K562 (cell line): ENCODE measurements at regions not wholly inside any gene's neighbourhood (a gene's known extent, or its start where the extent isn't known, plus 50 kb on each side); places are given as distances from the start of the nearest gene placed in this dataset.

Experiments used
- ATAC-seq: fragments of 200-7000 bp; cut with Tn5 transposase; 3 replicates; pipeline ENCODE4 v1.9.1; 2020; ENCODE audit warnings: moderate library complexity
- BruUV-seq: library from RNA; stranded (reverse); fragments of 400-500 nt; replicated peaks from 2 replicates; lab custom pipeline; 2021; lab: Mats Ljungman, UMichigan
- CTCF ChIA-PET: fragments of 300-600 bp; formaldehyde crosslinking; extraction: SDS; loops from one replicate; lab custom pipeline; 2021; ENCODE audit warnings: low intra/inter-chr PET ratio; lab: Yijun Ruan, JAX
- POLR2A ChIA-PET: fragments of 300-600, 350-650 bp; sonication (Branson Sonifier 250); formaldehyde crosslinking; extraction: SDS; loops from one replicate; lab custom pipeline; 2021; ENCODE audit warnings: antibody characterized with exemption, inconsistent platforms; lab: Yijun Ruan, JAX
- DNase-seq, 4 experiments: peaks; one replicate each; pipeline versions ENCODE4 v3.0.0 to v3.0.0-alpha.2; 2011 to 2018; ENCODE audit warnings: low spot score in 3 of 4, mixed read lengths in 3 of 4; ENCODE audit errors: extremely low read depth in 1 of 4
- FAIRE-seq: peaks from 2 replicates; lab custom pipeline; 2011; peaks lifted over from hg19 to GRCh38; lab: Jason Lieb, UNC
- H2AFZ ChIP-seq: 2 replicates; pipeline ENCODE4 v1.6.0; 2011; ENCODE audit warnings: low read depth, low read length, control low read depth, inconsistent platforms
- H3K27ac ChIP-seq: fragments of 200-600 bp; 3 replicates; pipeline ENCODE4 v1.8.0; 2011; ENCODE audit warnings: low read depth, mild to moderate bottlenecking, control low read depth, inconsistent platforms, low read length, moderate library complexity, mixed read lengths; ENCODE audit errors: extremely low read depth
- H3K27me3 ChIP-seq, 2 experiments: fragments of 300-600 bp in 1 of 2; 2 replicates in 1 of 2; 3 replicates in 1 of 2; pipeline versions ENCODE4 v1.6.0 to v1.8.0; 2011; ENCODE audit warnings: inconsistent platforms in 2 of 2, low read length in 2 of 2, mild to moderate bottlenecking in 1 of 2, mixed read lengths in 1 of 2, moderate library complexity in 1 of 2; ENCODE audit not compliant: control insufficient read depth in 2 of 2, insufficient read depth in 2 of 2
- H3K36me3 ChIP-seq: fragments of 300-600 bp; 3 replicates; pipeline ENCODE4 v1.8.0; 2011; ENCODE audit warnings: mild to moderate bottlenecking, low read length, inconsistent platforms; ENCODE audit not compliant: control insufficient read depth, insufficient read depth
- H3K4me1 ChIP-seq, 2 experiments: fragments of 200-600 bp in 1 of 2; replicated peaks in 1 of 2; 2 replicates in 1 of 2; 3 replicates in 1 of 2; pipeline versions ENCODE4 v1.5.1 to v1.8.0; 2011; ENCODE audit warnings: inconsistent platforms in 2 of 2, low read length in 2 of 2, mild to moderate bottlenecking in 1 of 2, mixed read lengths in 1 of 2, moderate library complexity in 1 of 2; ENCODE audit not compliant: control insufficient read depth in 2 of 2, insufficient read depth in 2 of 2
- H3K4me2 ChIP-seq: 2 replicates; pipeline ENCODE4 v1.6.1; 2011; ENCODE audit warnings: low read length, control low read depth, inconsistent platforms, mixed read lengths; ENCODE audit not compliant: insufficient read depth
- H3K4me3 ChIP-seq: fragments of 200-600 bp; sonication (generic), shearing (Covaris generic); 2 replicates; pipeline ENCODE4 v1.5.1; 2016; ENCODE audit warnings: control low read depth, inconsistent platforms
- H3K79me2 ChIP-seq: fragments of 200-600 bp; 3 replicates; pipeline ENCODE4 v1.8.0; 2011; ENCODE audit warnings: low read length, inconsistent platforms; ENCODE audit not compliant: control insufficient read depth, insufficient read depth
- H3K9ac ChIP-seq, 2 experiments: 2 replicates each; pipeline versions ENCODE4 v1.6.0 to v1.6.1; 2011; ENCODE audit warnings: low read depth in 2 of 2, low read length in 2 of 2, control low read depth in 1 of 2, inconsistent platforms in 1 of 2, mild to moderate bottlenecking in 1 of 2, mixed read lengths in 1 of 2; ENCODE audit not compliant: insufficient read depth in 1 of 2
- H3K9me1 ChIP-seq: one replicate; pipeline ENCODE4 v1.6.0; 2011; ENCODE audit warnings: inconsistent platforms, mild to moderate bottlenecking, low read length, moderate library complexity; ENCODE audit not compliant: control insufficient read depth, insufficient read depth
- H3K9me3 ChIP-seq: replicated peaks from 2 replicates; pipeline ENCODE4 v1.5.1; 2011; ENCODE audit warnings: low read depth, low read length, inconsistent platforms; ENCODE audit not compliant: control insufficient read depth, insufficient read depth
- H4K20me1 ChIP-seq: replicated peaks from 2 replicates; pipeline ENCODE4 v1.6.1; 2011; ENCODE audit warnings: low read length, inconsistent platforms, mixed read lengths; ENCODE audit not compliant: control insufficient read depth, insufficient read depth
- ARID2 ChIP-seq: fragments of 450-650 bp; IDR thresholded peaks from 2 replicates; pipeline ENCODE4 v1.6.1; 2017; ENCODE audit warnings: antibody characterized with exemption, mild to moderate bottlenecking
- BRF1 ChIP-seq: IDR thresholded peaks from 3 replicates; pipeline ENCODE4 v1.6.1; 2011; ENCODE audit warnings: borderline replicate concordance, mild to moderate bottlenecking; ENCODE audit not compliant: insufficient read length; ENCODE audit errors: extremely low read depth
- CCNT2 ChIP-seq: IDR thresholded peaks from 2 replicates; pipeline ENCODE4 v1.6.1; 2011; ENCODE audit warnings: borderline replicate concordance, low read depth, mild to moderate bottlenecking, moderate library complexity, mixed read lengths, low read length; ENCODE audit not compliant: insufficient read length; ENCODE audit errors: extremely low read depth
- CREB1 ChIP-seq, 2 experiments: sonication (generic) in 1 of 2; formaldehyde crosslinking in 1 of 2; IDR thresholded peaks; 2 replicates each; pipeline versions ENCODE4 v1.6.1 to v1.8.0; 2012 to 2022; ENCODE audit warnings: inconsistent platforms in 1 of 2, mild to moderate bottlenecking in 1 of 2, missing genetic modification reagents in 1 of 2, moderate library complexity in 1 of 2
- CXXC5 ChIP-seq: fragments of 250-450 bp; sonication (Bioruptor Pico); IDR thresholded peaks from 2 replicates; pipeline ENCODE4 v1.8.0; 2022; ENCODE audit warnings: inconsistent platforms, mild to moderate bottlenecking, moderate library complexity
- GABPB1 ChIP-seq: sonication (generic); formaldehyde crosslinking; IDR thresholded peaks from 2 replicates; pipeline ENCODE4 v1.8.0; 2022; ENCODE audit warnings: mild to moderate bottlenecking, missing genetic modification reagents
- PCBP2 ChIP-seq: fragments of 200-400 bp; formaldehyde crosslinking; IDR thresholded peaks from 2 replicates; pipeline ENCODE4 v1.6.1; 2018; ENCODE audit warnings: low read length, low read depth, mild to moderate bottlenecking, moderate library complexity; ENCODE audit not compliant: poor library complexity, severe bottlenecking
- RFX5 ChIP-seq: IDR thresholded peaks from 2 replicates; pipeline ENCODE4 v1.6.1; 2011; ENCODE audit warnings: low read depth, mild to moderate bottlenecking, improper control_type of control experiment, low read length
- SOX6 ChIP-seq: fragments of 450-650 bp; IDR thresholded peaks from 2 replicates; pipeline ENCODE4 v1.6.1; 2014; ENCODE audit warnings: mild to moderate bottlenecking
- ZBTB7A ChIP-seq: IDR thresholded peaks from 2 replicates; pipeline ENCODE4 v1.6.1; 2011; ENCODE audit warnings: low read depth, mild to moderate bottlenecking, low read length, moderate library complexity, borderline replicate concordance; ENCODE audit not compliant: control insufficient read depth
- ZNF766 ChIP-seq: fragments of 200-800 bp; sonication (Bioruptor generic); conservative IDR thresholded peaks from 2 replicates; pipeline ENCODE4 v1.6.1; 2016; ENCODE audit warnings: missing genetic modification characterization, missing compliant biosample characterization
- in situ Hi-C: fragments of 300-500 bp; cut with MboI; formaldehyde crosslinking; loops from 4 replicates; pipeline ENCODE4 v1.15.0; 2018; ENCODE audit warnings: inconsistent platforms, mixed read lengths
- intact Hi-C: fragments of 100-400 bp; cut with micrococcal nuclease; formaldehyde crosslinking; loops from 2 replicates; pipeline ENCODE4 v1.14.2; 2022

- ChIA-PET POLR2A (no interaction called here), CTCF (no interaction called here)
- Histone ChIP-seq H4K20me1 (no peaks in the 10 kb centered on the region), H3K4me3 (no peak overlapping the region), H3K4me1 (no peaks in the 10 kb centered on the region), H3K9me1 (no peaks in the 10 kb centered on the region), H3K36me3 (no peaks in the 10 kb centered on the region), H2AFZ (no peak overlapping the region), H3K27ac (no peak overlapping the region), H3K27me3 (peaks cover 0 to 2% of the 10 kb centered on the region in 2 experiments; a peak in 2 of 5 replicates), H3K79me2 (no peaks in the 10 kb centered on the region), H3K9ac (no peak overlapping the region), H3K9me3 (no peaks in the 10 kb centered on the region), H3K4me2 (no peak overlapping the region)
- BruUV-seq = no TSS peak
- ATAC-seq (no peak), FAIRE-seq (no peak), DNase-seq (no peak)
- in situ Hi-C loops = no loop called here
- peak; percentile 11 for TF ChIP-seq PCBP2
- no peak for TF ChIP-seq CXXC5 (CRISPR knock-in tag)
- no peak for TF ChIP-seq GABPB1 (CRISPR knock-in tag)
- TF ChIP-seq CCNT2 = no peak
- TF ChIP-seq BRF1 = no peak
- TF ChIP-seq SOX6 = no peak
- intact Hi-C loops = no loop called here
Measured at GRCh38 chr5:74225587-74225986, 414.9 kb downstream of the ENC1 start.

GRCh38 chr5:74224331-74224730, 416.2 kb downstream of the ENC1 start:
- H3K4me1 ChIP-seq = no peaks in the 10 kb centered on the region
- FAIRE-seq (no peak), ATAC-seq (no peak)

More at GRCh38 chr5:74224331-74224730, 416.2 kb downstream of the ENC1 start:
- Histone ChIP-seq H3K36me3 (no peaks in the 10 kb centered on the region), H3K79me2 (no peaks in the 10 kb centered on the region), H3K9ac (no peak overlapping the region), H4K20me1 (no peaks in the 10 kb centered on the region), H3K4me3 (no peak overlapping the region)
- CTCF ChIA-PET = no interaction called here
- TF ChIP-seq ZNF766 (CRISPR knock-in tag) (no peak), ARID2 (no peak), RFX5 (no peak), ZBTB7A (no peak), CREB1 (IDR thresholded peaks at IDR 0.05) (no peak), CREB1 (CRISPR knock-in tag; IDR thresholded peaks at IDR 0.05) (no peak)
- TF ChIP-seq, all 486 proteins: peak for 0
- BruUV-seq = no TSS peak
- POLR2A ChIA-PET = interaction anchor here (0.6 kb wide), 1 partner anchor 414 kb away, joined by 3 read pairs; no protein-coding TSS in a partner anchor
- Histone ChIP-seq H3K27ac (no peak overlapping the region), H3K9me3 (no peaks in the 10 kb centered on the region), H3K4me2 (no peak overlapping the region), H3K27me3 (peaks cover 0 to 2% of the 10 kb centered on the region in 2 experiments; a peak in 2 of 5 replicates), H2AFZ (no peak overlapping the region), H3K9me1 (no peaks in the 10 kb centered on the region)
- intact Hi-C loops = no loop called here
- no peak for DNase-seq
- in situ Hi-C loops = no loop called here
